GM23338 (cell line): ENCODE measurements at regions not wholly inside any gene's neighbourhood (a gene's known extent, or its start where the extent isn't known, plus 50 kb on each side); places are given as distances from the start of the nearest gene placed in this dataset.

Experiments
- CREB1 ChIP-seq: fragments of 250-450 bp; sonication (Bioruptor Pico); IDR thresholded peaks from 2 replicates; pipeline ENCODE4 v1.5.0; 2020; ENCODE audit warnings: low read depth, mild to moderate bottlenecking, moderate library complexity
- EZH2 ChIP-seq: fragments of 200-600 bp; sonication (generic); IDR thresholded peaks from one replicate; pipeline ENCODE4 v1.8.0; 2017; ENCODE audit warnings: antibody characterized with exemption, mild to moderate bottlenecking, low read depth; ENCODE audit not compliant: unreplicated experiment
- EZH2phosphoT487 ChIP-seq: fragments of 200-600 bp; sonication (generic); IDR thresholded peaks from one replicate; pipeline ENCODE4 v1.8.1; 2018; ENCODE audit warnings: antibody characterized with exemption; ENCODE audit not compliant: unreplicated experiment
- JUNB ChIP-seq: IDR thresholded peaks from one replicate; pipeline ENCODE4 v1.6.1; 2016; ENCODE audit warnings: antibody characterized with exemption; ENCODE audit not compliant: unreplicated experiment
- POLR2AphosphoS5 ChIP-seq: IDR thresholded peaks from 2 replicates; pipeline ENCODE4 v1.6.1; 2016; ENCODE audit warnings: antibody characterized with exemption, low read depth
- STAT1 ChIP-seq: IDR thresholded peaks from one replicate; pipeline ENCODE4 v1.6.1; 2016; ENCODE audit warnings: antibody characterized with exemption; ENCODE audit not compliant: unreplicated experiment
- ZNF114 ChIP-seq: fragments of 250-450 bp; sonication (Bioruptor Pico); IDR thresholded peaks from 2 replicates; pipeline ENCODE4 v1.5.0; 2020; ENCODE audit warnings: mild to moderate bottlenecking, moderate library complexity
- ZNF331 ChIP-seq: fragments of 250-450 bp; sonication (Bioruptor Pico); IDR thresholded peaks from 2 replicates; pipeline ENCODE4 v1.5.0; 2020; ENCODE audit warnings: low read depth, mild to moderate bottlenecking, moderate library complexity
- TF ChIP-seq, protein P1 (sequence below), 2 experiments: fragments of 200-600 bp in 1 of 2; sonication (generic) in 1 of 2; conservative IDR thresholded peaks; 2 replicates each; pipeline versions ENCODE4 v1.5.1 to v1.6.1; 2016 to 2017; ENCODE audit warnings: antibody characterized with exemption in 2 of 2, low read depth in 2 of 2, mild to moderate bottlenecking in 2 of 2, moderate library complexity in 1 of 2
- TF ChIP-seq, protein P2 (sequence below): IDR thresholded peaks from one replicate; pipeline ENCODE4 v1.6.1; 2018; ENCODE audit warnings: antibody characterized with exemption; ENCODE audit not compliant: unreplicated experiment
- TF ChIP-seq, protein P3 (sequence below): IDR thresholded peaks from 2 replicates; pipeline ENCODE4 v1.6.1; 2016; ENCODE audit warnings: antibody characterized with exemption
- TF ChIP-seq, protein P4 (sequence below): fragments of 250-450 bp; sonication (Bioruptor Pico); IDR thresholded peaks from 2 replicates; pipeline ENCODE4 v1.5.0; 2020; ENCODE audit warnings: mild to moderate bottlenecking, moderate library complexity

DNA sequence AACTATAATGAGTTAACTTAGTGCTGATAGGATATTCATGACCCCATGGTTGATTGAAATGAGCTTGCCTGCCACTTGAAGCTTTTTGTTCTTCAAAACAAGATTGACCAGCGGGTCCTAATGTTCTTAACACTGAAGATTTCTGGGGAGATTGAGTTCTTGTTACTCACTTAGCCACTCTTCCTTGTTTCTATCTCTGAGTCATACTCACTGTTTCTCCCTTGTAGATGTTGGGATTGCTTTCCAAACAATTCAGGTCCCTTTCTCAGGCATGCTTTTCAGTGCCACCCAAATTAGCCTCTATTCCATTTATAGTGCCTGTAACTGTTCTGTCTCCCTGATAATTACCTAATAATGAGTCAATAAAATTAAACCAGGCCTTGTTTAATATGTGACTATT is 517.0 kb downstream of the SQOR start:
- TF ChIP-seq, protein P1, sequence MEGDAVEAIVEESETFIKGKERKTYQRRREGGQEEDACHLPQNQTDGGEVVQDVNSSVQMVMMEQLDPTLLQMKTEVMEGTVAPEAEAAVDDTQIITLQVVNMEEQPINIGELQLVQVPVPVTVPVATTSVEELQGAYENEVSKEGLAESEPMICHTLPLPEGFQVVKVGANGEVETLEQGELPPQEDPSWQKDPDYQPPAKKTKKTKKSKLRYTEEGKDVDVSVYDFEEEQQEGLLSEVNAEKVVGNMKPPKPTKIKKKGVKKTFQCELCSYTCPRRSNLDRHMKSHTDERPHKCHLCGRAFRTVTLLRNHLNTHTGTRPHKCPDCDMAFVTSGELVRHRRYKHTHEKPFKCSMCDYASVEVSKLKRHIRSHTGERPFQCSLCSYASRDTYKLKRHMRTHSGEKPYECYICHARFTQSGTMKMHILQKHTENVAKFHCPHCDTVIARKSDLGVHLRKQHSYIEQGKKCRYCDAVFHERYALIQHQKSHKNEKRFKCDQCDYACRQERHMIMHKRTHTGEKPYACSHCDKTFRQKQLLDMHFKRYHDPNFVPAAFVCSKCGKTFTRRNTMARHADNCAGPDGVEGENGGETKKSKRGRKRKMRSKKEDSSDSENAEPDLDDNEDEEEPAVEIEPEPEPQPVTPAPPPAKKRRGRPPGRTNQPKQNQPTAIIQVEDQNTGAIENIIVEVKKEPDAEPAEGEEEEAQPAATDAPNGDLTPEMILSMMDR (conservative IDR thresholded peaks at IDR 0.05; ENCODE audit: low read depth in 2 of 2): no peak
- TF ChIP-seq JUNB: no peak
- TF ChIP-seq EZH2: no peak
- no peak for TF ChIP-seq ZNF114 (CRISPR knock-in tag)
- TF ChIP-seq, protein P2, sequence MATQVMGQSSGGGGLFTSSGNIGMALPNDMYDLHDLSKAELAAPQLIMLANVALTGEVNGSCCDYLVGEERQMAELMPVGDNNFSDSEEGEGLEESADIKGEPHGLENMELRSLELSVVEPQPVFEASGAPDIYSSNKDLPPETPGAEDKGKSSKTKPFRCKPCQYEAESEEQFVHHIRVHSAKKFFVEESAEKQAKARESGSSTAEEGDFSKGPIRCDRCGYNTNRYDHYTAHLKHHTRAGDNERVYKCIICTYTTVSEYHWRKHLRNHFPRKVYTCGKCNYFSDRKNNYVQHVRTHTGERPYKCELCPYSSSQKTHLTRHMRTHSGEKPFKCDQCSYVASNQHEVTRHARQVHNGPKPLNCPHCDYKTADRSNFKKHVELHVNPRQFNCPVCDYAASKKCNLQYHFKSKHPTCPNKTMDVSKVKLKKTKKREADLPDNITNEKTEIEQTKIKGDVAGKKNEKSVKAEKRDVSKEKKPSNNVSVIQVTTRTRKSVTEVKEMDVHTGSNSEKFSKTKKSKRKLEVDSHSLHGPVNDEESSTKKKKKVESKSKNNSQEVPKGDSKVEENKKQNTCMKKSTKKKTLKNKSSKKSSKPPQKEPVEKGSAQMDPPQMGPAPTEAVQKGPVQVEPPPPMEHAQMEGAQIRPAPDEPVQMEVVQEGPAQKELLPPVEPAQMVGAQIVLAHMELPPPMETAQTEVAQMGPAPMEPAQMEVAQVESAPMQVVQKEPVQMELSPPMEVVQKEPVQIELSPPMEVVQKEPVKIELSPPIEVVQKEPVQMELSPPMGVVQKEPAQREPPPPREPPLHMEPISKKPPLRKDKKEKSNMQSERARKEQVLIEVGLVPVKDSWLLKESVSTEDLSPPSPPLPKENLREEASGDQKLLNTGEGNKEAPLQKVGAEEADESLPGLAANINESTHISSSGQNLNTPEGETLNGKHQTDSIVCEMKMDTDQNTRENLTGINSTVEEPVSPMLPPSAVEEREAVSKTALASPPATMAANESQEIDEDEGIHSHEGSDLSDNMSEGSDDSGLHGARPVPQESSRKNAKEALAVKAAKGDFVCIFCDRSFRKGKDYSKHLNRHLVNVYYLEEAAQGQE: no peak
- TF ChIP-seq EZH2phosphoT487: no peak
- no peak for TF ChIP-seq POLR2AphosphoS5
- TF ChIP-seq CREB1 (CRISPR knock-in tag): no peak
- TF ChIP-seq, protein P3, sequence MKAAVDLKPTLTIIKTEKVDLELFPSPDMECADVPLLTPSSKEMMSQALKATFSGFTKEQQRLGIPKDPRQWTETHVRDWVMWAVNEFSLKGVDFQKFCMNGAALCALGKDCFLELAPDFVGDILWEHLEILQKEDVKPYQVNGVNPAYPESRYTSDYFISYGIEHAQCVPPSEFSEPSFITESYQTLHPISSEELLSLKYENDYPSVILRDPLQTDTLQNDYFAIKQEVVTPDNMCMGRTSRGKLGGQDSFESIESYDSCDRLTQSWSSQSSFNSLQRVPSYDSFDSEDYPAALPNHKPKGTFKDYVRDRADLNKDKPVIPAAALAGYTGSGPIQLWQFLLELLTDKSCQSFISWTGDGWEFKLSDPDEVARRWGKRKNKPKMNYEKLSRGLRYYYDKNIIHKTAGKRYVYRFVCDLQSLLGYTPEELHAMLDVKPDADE: no peak
- no peak for TF ChIP-seq ZNF331 (CRISPR knock-in tag)
- TF ChIP-seq, protein P4, sequence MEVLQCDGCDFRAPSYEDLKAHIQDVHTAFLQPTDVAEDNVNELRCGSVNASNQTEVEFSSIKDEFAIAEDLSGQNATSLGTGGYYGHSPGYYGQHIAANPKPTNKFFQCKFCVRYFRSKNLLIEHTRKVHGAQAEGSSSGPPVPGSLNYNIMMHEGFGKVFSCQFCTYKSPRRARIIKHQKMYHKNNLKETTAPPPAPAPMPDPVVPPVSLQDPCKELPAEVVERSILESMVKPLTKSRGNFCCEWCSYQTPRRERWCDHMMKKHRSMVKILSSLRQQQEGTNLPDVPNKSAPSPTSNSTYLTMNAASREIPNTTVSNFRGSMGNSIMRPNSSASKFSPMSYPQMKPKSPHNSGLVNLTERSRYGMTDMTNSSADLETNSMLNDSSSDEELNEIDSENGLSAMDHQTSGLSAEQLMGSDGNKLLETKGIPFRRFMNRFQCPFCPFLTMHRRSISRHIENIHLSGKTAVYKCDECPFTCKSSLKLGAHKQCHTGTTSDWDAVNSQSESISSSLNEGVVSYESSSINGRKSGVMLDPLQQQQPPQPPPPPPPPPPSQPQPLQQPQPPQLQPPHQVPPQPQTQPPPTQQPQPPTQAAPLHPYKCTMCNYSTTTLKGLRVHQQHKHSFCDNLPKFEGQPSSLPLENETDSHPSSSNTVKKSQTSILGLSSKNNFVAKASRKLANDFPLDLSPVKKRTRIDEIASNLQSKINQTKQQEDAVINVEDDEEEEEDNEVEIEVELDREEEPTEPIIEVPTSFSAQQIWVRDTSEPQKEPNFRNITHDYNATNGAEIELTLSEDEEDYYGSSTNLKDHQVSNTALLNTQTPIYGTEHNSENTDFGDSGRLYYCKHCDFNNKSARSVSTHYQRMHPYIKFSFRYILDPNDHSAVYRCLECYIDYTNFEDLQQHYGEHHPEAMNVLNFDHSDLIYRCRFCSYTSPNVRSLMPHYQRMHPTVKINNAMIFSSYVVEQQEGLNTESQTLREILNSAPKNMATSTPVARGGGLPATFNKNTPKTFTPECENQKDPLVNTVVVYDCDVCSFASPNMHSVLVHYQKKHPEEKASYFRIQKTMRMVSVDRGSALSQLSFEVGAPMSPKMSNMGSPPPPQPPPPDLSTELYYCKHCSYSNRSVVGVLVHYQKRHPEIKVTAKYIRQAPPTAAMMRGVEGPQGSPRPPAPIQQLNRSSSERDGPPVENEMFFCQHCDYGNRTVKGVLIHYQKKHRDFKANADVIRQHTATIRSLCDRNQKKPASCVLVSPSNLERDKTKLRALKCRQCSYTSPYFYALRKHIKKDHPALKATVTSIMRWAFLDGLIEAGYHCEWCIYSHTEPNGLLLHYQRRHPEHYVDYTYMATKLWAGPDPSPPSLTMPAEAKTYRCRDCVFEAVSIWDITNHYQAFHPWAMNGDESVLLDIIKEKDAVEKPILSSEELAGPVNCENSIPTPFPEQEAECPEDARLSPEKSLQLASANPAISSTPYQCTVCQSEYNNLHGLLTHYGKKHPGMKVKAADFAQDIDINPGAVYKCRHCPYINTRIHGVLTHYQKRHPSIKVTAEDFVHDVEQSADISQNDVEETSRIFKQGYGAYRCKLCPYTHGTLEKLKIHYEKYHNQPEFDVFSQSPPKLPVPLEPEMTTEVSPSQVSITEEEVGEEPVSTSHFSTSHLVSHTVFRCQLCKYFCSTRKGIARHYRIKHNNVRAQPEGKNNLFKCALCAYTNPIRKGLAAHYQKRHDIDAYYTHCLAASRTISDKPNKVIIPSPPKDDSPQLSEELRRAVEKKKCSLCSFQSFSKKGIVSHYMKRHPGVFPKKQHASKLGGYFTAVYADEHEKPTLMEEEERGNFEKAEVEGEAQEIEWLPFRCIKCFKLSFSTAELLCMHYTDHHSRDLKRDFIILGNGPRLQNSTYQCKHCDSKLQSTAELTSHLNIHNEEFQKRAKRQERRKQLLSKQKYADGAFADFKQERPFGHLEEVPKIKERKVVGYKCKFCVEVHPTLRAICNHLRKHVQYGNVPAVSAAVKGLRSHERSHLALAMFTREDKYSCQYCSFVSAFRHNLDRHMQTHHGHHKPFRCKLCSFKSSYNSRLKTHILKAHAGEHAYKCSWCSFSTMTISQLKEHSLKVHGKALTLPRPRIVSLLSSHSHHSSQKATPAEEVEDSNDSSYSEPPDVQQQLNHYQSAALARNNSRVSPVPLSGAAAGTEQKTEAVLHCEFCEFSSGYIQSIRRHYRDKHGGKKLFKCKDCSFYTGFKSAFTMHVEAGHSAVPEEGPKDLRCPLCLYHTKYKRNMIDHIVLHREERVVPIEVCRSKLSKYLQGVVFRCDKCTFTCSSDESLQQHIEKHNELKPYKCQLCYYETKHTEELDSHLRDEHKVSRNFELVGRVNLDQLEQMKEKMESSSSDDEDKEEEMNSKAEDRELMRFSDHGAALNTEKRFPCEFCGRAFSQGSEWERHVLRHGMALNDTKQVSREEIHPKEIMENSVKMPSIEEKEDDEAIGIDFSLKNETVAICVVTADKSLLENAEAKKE (CRISPR knock-in tag): no peak
- TF ChIP-seq STAT1: no peak
